ENCODE measurements at regions not wholly inside any gene's neighbourhood (a gene's known extent, or its start where the extent isn't known, plus 50 kb on each side); places are given as distances from the start of the nearest gene placed in this dataset.

DNA sequence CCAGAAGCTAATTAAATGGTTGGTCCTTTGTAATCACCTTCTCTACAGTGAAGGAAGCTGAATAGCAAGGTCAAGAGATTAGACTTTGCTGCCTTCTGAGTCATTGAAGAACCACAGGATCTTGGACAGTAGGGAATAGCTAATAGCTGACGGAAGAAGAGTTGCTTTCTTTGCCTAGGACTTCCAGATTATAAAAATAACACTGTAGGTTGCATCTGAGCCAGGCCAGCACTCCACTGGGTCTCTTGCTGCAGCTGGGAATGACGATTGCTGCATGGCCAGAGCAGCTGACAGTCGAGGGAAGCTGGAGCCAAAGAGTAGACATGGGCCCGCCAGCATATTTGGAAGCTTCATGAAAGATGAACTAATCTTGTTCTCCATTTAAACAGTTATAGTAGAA lies 81.5 kb upstream of the KCNMB2 start:
- TF ChIP-seq CTCF (conservative IDR thresholded peaks at IDR 0.05; ENCODE audit: low read depth, low read length) (no peak), EZH2 (IDR thresholded peaks at IDR 0.05; ENCODE audit: borderline replicate concordance, low read depth, low read length, poor library complexity, severe bottlenecking) (no peak)

Data from A673 (cell line).